COLO829 (cell line): ENCODE measurements at regions not wholly inside any gene's neighbourhood (a gene's known extent, or its start where the extent isn't known, plus 50 kb on each side); places are given as distances from the start of the nearest gene placed in this dataset.
"Not testable (repeated sequence)": the region's sequence is repeated elsewhere in the genome, so short reads cannot be mapped to it uniquely, and the experiment has no call there.

Source experiments
- DNase-seq: peaks from one replicate; pipeline ENCODE4 v3.0.0; 2012; ENCODE audit warnings: low spot score

DNA sequence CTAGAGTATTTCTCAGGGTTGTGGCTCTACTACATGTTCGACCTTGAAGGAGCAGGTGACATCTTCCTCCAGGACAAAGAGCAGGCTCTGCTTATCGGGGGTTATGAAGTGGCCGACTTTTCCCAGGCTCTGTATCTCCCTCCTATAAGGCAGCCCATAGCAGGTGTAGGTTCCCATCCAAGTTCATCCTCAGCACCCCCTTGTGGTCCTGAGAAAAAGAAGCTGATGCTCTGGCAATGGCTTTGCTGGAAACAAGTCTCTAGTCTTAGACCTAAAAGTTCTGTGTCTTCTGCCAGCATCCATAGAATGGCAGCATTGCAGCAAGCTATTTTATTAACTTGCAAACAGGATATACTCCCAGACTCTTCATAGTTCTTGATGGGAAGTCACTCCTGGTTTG lies 836.6 kb upstream of the PRKX start:
- peak; percentile 2 for DNase-seq

DNA sequence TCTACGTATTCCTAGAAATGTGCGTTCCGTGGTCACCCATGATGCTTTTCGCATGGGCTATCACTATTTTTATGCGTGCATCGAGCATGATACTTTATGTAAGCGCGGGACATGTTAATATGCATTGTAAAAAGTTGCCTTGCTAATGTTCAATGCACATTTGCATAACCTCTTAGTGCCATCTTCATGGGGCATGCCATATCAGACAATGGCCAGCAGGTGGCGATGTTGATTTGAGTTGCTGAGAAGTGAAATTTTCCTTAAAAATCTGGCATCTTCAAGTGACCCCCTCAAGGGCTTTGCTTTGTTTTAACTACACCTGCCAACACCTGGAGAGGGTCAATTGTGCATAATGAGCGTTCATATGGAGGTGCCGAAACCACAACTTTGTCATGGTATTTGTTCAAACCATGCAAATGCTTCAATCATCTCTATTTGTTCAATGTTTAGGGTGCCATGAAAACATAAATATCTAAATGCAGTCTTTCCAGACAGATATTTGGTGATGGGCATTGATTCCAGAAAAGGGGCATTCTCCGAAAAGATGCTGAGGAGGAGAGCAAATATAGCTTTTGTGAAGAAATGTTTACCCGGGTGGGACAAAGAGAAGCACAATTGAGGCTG lies 833.9 kb upstream of the PRKX start:
- DNase-seq = peak; percentile 42

DNA sequence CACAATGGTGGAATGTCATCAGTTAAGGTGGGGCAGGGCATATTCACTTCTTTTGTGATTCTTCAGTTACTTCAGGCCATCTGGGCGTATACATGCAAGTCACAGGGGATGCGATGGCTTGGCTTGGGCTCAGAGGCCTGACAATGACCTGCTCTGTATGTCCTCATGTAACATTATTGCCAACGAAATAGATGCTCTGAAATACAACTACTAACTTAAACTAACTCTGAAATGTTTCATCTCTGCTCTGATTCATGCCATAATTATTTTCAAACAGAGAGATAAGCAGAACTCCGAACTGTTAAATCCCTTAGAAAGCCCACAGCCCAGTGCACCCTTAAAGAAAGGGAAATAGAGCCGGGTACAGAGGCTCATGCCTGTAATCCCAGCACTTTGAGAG lies 832.7 kb upstream of the PRKX start:
- DNase-seq = not testable (repeated sequence)

DNA sequence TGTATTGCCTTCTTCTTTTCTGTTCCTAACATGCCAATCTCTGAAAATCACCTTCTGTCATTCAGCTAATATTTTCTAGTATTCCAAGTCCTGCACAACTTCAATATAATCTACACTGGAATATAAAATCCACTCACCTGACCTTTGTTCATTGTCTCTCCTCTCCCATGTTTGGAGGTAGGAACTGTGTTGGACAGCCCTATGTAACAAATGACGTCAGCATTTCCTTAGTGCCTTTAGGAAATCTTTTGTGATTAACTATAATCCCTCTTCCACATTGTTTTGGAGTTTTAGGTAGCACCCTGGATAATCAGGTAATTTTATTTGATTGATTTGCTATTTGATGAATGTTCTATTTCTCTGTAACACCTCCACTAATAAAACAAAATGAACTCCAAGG lies 814.8 kb upstream of the PRKX start:
- DNase-seq = no peak

DNA sequence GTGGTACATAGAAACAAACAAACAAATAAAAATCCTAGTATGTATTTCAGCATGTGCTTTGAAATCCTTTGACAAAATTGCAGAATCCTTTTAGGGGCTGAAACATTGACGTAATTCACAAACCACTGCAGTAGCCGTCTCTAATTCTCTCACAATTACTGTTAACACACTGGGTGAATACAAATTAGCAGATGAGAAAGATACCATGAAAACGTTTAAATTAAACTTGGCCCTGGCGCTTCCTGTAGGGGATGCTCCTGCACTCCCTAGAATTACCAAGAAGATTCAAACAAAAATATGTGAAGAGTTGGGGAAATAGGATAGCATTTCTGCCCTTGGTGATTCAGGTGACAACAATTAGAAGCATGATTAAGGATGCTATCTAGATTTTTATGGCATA lies 772.5 kb upstream of the PRKX start:
- no peak for DNase-seq

DNA sequence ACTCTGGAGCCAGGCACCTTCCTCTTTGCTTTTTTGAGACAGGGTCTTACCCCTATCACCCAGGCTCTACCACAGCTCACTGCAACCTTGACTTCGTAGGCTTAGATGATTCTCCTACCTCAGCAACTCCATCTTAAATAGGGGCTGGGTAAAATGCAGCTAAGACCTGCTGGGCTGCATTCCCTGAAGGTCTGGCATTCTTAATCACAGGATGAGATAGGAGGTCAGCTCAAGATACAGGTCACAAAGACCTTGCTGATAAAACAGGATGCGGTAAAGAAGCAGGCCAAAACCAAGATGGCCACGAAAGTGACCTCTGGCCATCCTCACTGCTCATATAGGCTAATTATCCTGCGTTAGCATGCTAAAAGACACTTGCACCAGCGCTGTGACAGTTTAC lies 770.8 kb upstream of the PRKX start:
- no peak for DNase-seq

DNA sequence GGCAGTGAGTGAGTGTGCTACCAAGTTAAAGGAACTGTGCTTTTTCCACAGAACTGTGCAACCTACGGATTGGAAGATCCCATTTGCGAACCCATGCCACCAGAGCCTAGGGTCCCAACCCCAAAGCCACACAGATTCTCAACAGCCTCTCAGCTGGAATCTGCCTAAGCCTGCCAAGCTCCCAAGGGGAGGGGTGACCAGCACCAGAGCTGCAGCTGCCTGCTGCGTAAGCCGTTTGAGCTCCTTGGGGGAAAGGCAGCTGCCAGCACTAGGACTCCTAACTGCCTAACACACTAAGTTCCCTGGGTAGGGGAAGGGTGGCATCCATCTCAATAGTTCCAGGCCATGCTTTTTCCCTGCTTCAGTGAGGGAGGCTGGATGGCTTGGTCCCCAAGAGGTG lies 738.1 kb upstream of the PRKX start:
- no peak for DNase-seq

DNA sequence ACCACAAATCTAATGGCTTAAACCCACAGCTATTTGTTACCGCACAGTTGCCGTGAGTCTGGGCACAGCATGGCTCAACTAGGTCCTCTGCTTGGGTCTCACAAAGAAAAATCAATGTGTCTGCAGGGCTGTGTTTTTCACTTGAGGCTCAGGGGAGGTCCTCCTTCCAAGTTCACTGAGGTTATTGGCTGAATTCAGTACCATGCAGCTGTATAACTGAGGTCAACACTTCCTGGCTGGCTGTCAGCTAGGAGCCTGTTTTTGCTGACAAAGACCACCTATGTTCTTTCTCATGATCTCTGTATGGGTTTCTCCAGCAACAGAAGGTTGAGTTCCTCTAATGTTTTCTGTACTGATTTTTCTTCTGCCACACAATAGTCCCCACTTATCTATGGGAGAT lies 736.7 kb upstream of the PRKX start:
- no peak for DNase-seq

DNA sequence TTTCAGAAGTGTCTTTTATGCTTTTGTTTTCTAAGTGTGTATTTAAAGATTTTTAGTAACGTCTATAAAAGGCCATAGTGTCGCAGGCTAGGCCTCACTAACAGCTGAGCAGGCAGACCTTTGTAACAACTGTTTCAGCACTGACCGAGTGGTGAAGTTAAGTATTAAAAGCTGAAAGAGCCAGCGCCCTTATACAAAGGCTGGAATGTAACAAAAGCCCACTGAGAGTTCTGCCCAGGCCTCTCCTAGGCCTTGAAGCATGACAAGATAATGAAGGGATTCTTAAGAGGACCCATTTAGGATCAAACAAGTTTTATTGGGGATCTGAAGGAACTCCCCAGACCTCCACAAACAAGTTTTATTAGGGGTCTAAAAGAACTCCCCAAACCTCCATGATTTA lies 722.5 kb upstream of the PRKX start:
- DNase-seq = no peak

DNA sequence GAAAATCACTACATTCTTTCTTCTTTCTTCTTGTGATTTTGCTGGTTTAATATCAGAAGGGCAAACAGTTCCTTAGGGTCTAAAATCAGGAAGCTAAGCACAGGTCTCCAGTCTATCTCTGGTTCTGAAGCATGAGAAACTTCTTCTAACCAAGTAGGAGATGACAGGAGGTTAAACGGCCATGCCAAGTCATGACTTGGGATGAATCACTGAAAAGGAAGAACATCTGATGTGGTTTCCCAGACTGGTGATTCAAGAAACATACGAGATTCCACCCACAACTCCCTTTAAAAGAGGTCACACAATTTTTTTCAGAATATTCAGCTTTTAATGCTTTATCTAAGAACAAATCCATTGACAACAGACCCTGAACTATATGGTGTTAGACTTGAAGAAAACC lies 684.0 kb upstream of the PRKX start:
- DNase-seq = no peak

DNA sequence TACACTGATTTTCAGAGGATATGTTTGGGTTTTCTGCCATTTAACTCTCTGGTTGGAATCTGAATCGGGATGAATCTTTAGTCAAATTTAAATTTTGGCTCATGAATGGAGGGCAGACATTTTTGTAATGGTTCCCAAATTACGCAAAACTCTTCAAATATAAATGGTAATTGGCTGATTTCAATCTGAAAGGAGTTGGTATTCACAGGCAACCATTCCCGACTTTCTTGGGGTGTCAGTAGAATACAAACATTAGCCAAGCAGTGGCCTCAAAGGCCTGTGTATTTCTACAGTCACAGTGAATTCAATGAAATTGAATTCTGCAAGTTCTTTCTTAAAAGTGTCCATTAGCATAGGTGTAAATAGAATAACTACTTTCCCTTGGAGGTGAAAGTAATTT lies 668.8 kb upstream of the PRKX start:
- no peak for DNase-seq

DNA sequence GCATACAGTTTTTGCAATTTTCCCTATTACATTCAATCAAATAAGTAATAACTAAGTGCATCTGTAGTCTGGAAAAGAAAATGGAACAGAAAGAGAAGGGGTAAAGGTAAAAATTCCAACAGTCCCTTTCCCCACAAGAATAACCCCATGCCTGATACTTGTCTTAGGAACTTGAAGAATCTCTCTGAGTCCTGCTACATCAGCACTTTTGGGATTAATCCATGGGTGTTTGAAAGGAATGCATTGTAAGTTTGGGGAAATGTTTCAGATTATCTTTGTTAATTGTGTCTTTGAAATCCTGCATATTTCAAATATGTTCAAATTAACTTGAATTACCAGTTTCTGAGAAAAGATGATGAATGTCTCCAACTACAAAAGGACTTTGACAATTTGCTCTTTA lies 667.3 kb upstream of the PRKX start:
- DNase-seq = no peak

DNA sequence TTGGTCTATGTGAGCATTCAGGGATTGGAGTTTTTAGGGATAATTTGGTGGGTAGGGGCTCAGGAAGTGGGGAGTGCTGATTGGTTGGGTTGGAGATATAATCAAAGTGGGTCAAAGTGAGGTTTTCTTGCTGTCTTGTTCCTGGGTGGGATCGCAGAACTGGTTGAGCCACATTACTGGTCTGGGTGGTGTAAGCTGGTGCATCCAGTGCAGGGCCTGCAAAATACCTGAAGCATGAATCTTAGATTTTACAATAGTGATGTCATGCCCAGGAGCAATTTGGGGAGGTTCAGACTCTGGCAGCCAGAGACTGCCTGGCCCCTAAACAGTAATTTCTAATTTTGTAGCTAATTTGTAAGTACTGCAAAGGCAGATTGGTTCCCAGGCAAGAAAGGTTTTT lies 665.6 kb upstream of the PRKX start:
- DNase-seq = no peak

DNA sequence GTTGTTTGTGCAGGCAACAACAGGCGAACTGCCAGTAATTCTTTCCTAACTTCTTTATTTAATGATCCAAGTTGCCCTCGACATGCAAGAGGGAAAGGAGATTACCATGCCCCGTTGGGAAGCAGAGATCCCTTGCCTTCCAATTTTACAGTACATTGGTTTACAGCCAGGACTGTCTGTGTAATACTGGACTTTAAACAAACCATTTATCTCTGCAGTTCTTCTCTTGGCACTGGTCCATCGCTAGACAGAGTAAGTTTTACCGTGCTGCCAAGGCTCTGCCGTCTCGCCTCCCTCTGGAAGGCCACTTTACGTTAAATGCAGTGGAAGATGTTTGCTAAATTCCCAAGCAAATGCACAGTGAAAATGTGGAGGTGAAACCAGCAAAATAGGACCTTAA lies 660.3 kb upstream of the PRKX start:
- no peak for DNase-seq

DNA sequence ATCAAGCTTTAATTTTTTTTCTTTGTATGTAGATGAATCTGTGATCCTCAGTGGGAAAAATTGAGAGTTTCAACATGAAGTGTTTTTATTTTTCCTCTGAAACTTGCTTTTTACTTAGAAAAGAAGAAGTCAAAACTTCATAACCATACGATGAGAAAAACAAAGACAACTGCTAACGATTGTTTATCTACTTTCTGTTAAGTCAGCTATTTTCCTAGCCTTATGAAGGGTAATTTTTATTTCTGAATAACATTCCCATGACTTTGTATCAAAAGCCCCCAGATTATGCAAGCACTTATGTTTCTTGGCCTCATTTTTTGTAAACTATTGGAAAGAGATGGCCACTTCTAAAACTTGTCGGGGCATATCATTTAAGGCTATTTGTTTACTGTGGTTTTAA lies 645.1 kb upstream of the PRKX start:
- DNase-seq = no peak

DNA sequence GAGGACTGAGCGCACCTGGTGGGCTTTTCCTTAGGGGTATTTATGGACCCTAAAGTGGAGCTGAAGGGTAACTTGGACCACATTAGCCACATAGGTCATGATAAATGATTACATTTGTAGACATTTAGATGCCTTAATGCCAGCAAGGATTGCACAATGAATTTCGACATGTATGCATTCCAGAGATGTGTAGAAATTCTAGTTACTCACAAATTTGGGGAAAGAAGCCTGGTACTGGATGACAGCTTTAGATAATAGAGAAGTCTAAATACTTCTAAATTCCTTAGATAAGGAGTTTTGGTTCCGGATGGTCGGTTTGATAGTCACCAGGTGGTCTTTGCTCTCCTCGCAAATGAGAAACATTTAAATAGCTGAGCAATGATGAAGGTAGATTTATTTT lies 609.5 kb upstream of the PRKX start:
- DNase-seq = no peak

DNA sequence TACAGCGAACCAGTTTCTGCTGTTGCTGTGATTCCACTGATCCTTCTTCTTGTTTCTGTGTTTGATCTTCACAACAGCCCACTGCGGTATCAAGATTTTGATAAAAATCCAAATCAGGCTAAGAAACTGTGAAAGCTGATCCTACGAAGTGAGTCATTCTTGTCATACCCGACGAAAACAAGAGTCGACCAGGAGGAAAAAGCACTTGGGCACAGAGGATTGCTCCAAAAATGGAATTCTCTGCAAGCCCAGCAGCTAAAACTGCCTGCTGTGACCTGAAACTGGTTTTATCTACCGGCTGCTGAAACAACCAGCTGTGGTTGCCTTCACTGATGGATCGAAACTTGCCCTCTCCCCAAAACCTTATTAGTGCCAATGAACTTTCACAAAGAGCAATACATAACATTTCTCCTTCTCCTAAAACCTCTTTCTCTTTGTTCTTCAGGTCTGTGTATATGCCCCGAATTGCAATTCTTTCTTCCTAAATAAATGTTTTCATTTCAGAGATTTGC lies 607.0 kb upstream of the PRKX start:
- DNase-seq = no peak

DNA sequence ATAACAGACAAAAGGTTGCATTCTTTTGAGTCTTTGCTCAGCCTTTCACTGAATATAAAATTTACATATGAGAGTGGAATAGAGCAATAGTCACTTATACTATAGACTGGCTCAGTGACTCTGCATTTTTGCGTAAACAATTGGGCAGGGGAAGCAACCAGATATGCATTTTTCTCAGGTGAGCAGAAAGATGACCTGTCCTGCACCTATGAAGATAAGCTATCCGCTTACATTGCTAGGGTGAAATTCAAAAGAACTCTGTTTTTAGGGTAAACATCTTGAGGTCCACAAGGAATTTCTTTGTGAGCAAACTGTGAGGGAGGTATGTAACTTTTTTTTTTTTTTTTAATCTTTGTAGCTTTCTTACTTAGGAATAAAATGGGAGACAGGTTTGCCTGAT lies 602.4 kb upstream of the PRKX start:
- DNase-seq = no peak

DNA sequence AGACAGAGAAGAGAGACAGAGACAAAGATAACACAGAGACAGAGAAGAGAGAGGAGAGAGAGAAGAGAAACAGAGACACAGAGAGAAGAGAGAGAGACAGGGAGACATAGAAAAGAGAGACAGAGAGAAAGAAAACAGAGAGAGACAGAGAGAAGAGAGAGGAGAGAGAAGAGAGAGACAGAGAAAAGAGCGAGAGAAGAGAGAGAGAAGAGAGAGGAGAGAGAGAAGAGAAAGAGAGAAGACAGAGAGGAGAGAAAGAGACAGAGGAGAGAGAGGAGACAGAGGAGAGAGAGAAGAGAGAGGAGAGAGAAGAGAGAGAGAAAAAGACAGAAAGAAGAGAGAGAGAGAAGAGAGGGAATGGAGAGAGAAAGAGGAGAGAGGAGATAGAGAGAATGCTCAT lies 601.1 kb upstream of the PRKX start:
- no peak for DNase-seq

DNA sequence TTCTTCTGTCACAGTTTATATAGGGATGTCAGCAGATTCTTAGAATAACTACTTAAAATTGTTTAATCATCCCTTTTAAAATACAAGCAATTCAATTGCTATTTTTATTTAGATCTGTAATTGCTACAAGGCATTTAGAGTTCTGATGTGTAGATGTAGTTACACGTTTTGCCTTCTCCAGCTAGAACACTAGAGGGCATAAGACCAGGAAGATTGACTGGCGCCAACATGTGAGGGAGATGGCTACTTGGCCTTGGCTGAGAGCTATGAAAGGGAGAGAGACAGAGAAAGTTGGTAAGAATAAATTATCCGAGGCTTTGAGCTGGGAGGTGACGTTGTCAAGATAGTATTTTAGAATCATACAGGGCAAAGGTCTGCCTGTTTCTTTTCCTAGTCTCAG lies 563.7 kb upstream of the PRKX start:
- no peak for DNase-seq

DNA sequence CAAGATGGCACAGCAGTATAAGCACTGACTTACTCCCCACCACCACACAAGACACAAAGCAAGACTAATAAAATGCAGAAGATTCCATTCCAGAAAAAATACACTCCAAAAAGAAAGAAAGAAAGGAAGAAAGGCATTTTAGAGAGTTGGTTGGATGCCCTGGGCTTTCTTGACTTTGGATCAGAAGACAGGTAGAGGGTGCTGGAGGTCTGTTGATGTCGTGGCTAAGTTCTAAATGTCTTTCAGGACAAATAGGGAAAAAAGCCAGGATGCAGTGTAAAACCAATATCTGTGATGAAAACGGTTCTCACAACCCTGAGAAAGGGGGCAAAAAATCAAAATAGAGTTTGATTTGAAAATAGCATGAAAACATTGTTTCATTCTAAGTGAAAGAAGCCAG lies 555.2 kb upstream of the PRKX start:
- DNase-seq = no peak

DNA sequence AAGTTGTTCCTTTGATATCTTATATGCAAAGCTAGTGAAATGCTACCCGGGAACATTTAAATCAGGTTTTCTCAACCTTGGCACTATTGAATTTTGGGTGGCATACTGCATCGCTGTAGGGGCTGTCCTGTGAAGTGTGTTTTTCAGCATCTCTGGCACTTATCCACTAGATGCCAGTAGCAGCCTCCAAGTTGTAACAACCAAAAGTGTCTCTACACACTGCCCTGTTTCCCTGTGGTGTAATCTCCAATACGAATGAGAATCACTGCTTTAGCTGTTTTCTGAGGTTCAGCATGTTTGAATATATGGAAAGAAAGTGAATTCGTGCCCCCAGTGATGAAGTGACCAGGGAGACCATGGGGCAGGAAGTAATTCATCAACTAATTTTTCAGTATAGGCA lies 551.6 kb upstream of the PRKX start:
- no peak for DNase-seq

DNA sequence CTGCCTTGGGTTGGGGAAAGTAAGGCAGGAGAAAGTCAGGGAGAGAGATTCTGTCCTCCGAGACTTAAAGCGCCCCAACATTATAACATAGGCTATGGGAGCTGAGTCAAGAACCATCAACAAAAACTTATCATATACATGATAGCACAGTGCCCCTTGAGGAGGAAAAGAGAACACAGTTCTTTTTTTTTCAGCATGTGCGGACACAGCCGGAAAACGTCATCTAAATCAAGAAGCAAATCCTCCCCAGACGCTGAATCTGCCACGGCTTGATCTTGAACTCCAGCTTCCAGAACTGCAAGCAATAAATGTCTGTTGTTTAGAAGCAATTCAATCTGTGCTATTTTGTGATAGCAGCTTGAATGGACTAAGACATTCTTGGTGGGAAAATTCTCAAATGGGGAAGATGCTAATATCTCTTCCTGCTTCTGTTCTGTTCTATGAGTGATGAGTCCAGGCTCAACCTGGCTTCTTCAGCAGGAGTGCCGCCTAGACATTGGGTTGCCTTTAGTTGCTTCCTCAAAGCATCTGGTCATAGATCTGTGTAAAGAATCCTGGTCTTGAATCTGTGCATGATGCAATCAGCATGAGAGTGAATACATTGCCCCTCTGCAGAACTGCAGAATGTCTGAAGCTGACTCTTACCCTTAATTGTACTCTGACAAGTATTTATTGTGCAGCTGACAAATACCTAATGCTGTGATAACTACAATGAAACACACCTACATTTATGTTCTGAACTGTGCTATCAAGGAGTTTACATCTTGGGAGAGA lies 549.8 kb upstream of the PRKX start:
- DNase-seq = peak; percentile 7

DNA sequence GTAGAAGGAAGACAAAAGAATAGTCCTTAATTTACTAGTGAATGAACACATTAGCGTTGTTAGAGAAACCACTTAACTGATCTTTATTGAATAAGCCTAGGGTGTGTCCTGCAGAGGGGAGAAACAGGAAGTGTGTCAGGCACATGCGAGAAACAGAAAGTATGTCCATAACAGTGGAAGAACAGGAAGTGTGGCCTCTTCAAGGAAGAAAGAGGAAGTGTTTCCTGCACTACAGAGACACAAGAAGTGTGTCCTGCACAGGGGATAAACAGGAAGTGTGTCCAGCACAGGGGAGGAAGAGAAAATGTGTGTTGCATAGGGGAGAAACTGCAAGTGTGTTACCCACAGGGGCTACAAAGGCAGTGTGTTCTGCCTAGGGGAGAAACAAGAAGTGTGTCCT lies 539.6 kb upstream of the PRKX start:
- DNase-seq = no peak
